G401.6 (cell line): ENCODE measurements at regions not wholly inside any gene's neighbourhood (a gene's known extent, or its start where the extent isn't known, plus 50 kb on each side); places are given as distances from the start of the nearest gene placed in this dataset.

ENCODE experiments used
- FAIRE-seq: peaks from 2 replicates; lab custom pipeline; 2012; peaks lifted over from hg19 to GRCh38; lab: Jason Lieb, UNC

GRCh38 chr6:90653750-90654149, 66.9 kb upstream of the MAP3K7 start:
- no peak for FAIRE-seq

DNA sequence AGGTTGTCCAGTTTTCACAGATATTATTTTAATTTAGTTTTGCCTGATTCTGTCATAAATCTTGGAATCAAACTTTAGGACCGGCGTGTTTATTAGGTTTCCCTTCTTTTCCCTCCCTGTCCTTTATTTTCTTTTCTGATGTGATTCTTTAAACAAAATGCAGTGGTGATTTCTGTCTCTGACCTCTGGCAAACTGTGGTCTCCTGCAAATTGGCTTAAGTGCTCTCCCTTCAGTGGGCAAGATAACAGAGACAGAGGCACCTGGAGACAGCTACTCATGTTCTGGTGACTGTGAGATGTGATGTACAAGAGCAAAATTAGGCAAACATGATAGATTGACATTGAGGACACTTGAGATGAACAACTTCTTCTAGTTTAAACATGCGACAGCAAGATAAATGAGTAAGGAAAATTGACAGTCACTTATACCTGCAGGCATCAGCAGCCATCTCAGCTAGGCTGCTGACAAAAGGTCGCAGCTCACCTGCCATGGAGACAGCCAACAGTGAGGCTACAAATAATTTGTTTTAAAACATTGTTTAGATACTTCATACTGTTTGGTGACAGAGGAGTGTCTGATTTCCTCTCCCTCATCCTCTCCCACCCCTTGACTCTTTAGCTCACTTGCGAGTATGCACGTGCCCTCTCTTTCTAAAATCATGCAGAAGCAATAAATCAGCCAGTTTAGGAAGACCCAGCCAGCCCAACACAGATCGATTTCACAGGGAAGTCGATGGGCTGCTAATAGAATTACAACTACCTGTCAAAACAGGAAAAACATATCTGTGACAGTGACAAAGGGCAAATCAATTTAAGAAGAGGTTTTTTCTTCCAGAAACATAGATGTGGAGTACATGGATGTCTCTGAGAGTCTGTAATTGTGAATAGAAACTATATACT, 63.4 kb upstream of the MAP3K7 start:
- no peak for FAIRE-seq

GRCh38 chr6:90648873-90649272, 62.0 kb upstream of the MAP3K7 start:
- no peak for FAIRE-seq

DNA sequence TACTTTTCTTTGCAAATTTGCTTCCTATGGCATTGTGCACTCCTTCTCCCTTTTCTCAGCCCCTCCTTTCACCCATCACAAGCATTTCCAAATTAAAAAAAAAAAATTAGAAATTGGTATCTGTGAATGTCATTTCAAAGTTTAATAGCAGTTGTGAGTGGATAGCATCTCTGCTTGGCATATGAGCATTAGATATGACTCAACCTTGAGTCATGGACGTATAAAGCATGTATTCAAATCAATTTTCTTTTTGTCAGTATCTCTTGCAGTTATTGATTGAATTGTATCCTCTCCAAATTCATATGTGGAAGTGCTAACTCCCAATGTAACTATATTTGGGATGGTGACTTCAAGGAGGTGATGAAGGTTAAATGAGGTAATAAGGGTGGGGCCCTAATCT, 60.1 kb upstream of the MAP3K7 start:
- no peak for FAIRE-seq

DNA sequence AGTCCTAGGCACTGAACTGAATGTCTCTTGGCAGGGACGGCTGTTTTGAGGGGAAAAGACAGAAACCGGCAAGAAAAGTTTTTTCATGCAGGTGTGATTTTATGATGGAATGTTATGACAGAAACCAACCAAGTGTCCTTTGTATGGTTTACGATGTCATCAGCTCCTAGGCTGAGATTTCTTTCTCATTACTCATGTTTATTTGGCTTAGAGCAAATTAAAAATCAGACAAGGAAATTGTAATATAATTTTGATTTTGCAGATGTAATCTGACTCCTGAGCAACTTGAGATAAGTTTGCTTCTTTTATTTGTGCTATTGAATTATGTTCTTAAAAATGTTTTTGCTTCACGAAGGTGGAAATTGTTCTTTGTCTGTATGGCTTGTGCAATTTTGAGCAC, 58.8 kb upstream of the MAP3K7 start:
- FAIRE-seq, result no peak

GRCh38 chr6:90644492-90644891, 57.6 kb upstream of the MAP3K7 start:
- FAIRE-seq, result no peak

GRCh38 chr6:90643381-90643780, 56.5 kb upstream of the MAP3K7 start:
- FAIRE-seq, result no peak

DNA sequence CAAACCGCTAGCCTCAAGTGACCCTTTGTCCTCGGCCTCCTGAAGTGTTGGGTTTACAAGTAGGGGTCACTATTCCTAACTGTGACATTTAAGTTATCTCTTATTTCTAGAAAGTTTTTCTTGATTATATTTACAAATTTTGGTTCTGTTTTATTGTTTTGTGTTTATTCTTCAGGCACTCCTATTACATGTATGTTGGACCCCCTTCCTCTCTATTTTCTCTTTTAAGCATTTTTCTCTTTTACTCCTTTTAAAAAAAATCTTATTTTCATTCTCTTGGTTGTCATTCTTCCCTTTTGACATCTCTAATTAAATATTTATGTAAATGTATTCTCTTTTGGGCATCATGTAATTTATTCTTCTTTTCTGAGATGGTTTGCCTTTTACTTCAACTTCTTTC, 50.4 kb upstream of the MAP3K7 start:
- FAIRE-seq, result no peak
